CD4-positive, alpha-beta T cell treated with Interleukin-17A for 4 hours (primary cell): ENCODE measurements at regions not wholly inside any gene's neighbourhood (a gene's known extent, or its start where the extent isn't known, plus 50 kb on each side); places are given as distances from the start of the nearest gene placed in this dataset.

Experiments used
- DNase-seq: peaks from one replicate; pipeline ENCODE4 v3.0.0-alpha.2; 2020; ENCODE audit warnings: mixed read lengths

DNA sequence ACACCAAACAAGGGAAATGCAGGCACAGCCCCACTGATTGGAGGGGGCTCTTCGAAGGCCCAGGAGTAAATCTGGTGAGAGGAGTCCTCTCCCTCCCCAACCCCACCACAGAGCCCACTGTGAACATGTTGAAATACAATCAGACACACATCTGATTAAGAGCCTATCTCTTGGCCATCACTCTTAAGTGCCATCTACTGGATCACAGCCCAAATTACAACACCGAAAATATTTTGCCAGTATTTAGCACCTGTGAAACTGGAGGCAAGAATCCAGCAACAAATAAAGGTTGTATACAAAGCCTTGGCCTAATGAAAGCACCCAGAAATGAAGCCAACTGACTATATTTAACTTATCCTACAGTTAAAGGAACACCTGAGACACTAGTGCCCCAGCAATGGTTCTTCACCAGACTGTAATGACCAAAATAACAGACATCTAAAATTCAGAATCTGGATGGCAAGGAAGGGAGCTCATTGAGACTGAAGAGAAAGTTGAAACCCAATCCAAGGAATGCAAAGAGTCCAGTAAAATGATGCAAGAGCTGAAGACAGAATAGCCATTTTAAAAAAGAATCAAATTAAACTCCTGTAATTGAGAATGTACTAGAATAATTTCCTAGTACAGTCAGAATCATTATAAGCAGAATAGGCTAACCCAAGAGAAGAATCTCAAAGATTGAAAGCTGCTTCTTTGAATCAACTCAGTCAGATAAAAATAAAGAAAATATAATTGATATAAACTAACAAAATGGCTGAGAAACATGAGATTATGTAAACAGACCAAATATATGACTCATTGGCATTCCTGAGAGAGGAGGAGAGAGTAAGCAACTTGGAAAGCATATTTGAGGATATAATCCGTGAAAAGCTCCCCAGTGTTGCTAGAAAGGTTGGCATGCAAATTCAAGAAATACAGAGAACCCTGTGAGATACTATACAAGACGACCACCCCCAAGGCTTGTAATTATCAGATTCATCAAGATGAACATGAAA lies 1117.0 kb downstream of the FLRT2 start:
- no peak for DNase-seq

DNA sequence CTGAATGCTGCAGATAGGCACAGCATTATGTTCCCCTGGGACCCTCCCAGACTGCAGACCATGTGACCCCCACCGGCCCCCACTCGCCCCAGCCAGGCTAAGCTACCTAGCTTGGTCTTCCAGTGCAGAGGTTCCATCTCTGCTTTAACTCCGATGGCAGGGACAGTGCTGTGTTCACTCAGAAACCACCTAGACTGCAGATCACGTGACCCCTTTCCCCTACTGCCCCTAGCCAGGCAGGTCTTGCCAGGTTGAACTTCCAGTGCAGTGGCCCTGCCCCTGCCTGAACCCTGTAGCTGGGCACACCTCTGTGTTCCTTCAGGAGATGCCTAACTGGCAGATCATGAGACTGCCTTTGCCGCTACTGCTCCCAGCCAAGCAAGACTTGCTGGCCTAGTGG lies 1116.2 kb downstream of the FLRT2 start:
- DNase-seq: no peak

DNA sequence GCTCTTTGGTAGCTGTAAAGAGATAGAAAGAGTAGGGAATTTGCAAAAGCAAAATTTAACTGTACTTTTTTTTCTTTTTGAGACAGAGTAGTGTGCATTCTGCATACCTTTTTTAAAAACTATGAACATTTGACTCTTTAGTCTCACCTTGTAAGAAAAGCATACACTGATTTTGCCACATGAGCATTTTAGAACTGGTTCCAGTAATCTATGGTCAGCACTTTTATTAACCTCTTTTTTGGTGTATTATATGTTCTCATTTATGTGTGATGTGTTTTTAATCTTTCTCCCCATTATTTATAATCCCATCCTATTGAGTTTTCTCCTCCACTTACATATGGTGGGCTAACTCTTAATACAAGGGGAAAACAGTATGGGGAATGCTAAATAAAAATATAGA lies 1111.4 kb downstream of the FLRT2 start:
- no peak for DNase-seq

DNA sequence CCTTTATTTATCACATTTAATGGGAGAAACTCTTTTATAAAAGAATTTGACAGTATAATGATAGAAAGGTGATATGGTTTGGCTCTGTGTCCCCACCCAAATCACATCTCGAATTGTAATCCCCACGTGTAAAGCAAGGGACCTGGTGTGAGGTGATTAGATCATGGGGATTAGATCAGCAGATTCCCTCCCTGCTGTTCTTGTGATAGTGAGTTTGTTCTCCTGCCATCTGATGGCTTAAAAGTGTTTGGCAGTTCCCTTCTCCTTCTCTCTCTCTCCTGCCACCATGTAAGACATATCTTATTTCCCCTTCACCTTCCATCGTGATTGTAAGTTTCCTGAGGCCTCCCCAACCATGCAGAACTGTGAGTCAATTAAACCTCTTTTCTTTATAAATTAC lies 1110.3 kb downstream of the FLRT2 start:
- DNase-seq: no peak

DNA sequence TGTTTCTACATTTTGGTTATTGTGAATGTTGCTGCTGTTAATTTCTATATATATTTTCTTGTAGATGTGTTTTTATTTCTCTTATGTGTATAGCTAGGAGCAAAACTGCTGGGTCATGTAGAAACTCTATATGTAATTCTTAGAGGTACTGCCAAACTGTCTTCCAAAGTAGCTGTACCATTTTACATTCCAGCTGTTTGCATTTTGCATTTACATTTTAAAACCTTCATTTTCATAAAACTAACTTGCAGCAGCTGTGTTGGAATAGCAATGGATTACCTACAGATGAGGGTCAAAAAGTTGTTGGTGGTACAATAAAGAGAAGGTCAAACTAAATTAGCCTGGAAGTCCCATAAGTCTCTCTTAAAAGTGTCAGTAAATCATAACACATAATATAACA lies 1109.7 kb downstream of the FLRT2 start:
- DNase-seq: no peak

DNA sequence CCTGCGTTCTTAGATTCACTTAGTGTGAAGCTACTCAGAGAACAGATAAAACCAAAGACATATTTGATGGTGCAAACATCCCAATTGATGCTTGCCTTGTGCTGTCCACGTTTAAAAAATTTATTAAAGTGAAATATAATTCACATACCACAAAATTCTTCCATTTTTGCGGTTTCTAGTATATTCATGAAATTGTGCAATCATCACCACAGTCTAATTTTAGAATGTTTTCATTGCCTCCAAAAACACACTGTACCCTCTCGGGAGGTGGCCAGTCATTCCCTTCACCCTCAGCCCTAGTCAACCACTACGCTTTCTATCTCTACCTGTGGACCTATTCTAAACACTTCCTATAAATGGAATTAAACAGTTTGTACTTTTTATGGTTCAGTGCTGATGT lies 1109.2 kb downstream of the FLRT2 start:
- DNase-seq: no peak

DNA sequence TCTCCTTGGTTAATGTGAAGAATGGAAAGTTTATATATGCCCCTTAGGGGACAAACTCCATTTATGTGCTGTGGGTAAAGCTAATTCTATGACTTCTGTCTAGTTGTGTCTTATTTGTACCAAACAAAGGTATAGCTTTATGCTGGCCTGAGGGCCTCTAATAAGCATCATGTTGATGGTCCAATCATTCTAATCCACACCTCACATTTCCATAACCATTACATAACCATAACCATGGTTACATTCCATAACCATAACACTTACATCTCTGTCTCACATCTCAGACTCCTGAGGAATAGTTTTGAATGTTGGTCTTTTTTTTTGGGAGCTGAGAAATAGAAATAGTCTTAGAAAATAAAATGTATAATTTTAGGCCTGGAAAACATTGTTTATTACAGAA lies 1097.1 kb downstream of the FLRT2 start:
- no peak for DNase-seq

DNA sequence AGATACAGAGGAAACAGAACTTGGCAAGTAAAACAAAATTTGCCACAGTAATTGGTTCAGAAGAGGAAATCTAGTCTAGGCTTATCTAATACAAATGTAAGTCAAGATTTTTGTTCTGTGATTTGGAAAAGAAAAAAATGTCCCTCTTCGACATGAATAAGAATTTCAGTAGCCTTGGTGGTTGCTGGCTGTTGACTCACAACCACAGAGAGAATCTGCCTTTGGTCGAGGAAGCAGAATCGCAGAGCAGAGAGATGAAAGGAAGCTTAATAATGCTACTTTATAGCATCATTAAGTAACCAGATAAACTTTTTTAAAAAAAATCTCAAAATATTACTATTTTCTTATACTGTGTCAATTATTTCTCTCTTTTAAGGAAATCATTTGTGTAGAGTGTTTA lies 1096.6 kb downstream of the FLRT2 start:
- no peak for DNase-seq

DNA sequence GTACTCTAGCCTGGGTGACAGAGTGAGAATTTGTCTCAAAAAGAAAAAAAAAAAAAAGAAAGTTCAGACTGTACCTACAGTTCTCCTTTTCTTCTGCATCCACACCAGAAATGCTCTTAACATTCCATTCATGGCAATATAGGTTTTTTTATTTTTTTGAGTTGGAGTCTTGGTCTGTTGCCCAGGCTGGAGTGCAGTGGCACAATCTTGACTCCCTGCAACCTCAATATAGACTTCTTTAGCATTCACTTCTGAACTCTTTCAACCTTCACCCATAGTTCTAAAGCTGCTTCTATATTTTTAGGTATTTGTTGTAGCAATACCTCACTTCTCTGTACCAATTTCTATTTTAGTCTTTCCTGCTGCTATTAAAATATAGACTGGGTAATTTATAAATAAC lies 1095.7 kb downstream of the FLRT2 start:
- DNase-seq: no peak

DNA sequence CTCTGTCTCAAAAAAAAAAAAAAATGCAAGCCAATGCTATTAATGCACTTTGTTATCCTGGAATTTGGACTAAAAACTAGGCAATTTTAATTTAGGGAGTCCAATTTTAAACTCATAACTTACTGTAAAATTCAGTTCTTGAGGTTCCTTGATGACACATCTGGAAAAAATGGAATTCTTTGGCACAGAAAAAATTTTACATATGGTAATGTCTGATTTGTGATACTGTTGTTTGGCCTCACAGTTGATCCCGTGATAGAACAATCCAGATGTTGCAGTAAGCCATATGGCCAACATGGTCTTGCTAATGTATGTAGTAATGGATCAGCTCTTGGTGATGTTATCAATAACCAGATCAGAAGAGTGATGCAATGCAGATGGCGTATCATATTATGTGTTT lies 1089.8 kb downstream of the FLRT2 start:
- no peak for DNase-seq

DNA sequence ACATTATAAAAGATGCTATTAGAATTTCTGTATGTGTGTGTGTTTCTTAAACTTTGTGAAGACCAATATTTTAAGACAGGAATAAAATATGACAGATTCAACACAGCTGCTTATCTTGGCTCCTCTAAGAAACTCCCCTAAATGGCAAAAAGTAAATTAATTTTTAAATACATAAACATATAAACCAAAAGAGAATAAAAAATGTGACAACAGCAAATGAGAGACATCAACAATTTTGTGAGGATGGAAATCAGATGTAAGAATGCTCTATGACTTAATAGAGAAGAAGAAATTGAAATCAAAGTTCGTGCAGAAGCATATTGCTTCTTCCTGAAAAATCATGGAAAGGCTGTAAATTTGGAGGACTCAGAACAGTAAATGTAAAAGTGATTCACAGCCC lies 1083.8 kb downstream of the FLRT2 start:
- no peak for DNase-seq

DNA sequence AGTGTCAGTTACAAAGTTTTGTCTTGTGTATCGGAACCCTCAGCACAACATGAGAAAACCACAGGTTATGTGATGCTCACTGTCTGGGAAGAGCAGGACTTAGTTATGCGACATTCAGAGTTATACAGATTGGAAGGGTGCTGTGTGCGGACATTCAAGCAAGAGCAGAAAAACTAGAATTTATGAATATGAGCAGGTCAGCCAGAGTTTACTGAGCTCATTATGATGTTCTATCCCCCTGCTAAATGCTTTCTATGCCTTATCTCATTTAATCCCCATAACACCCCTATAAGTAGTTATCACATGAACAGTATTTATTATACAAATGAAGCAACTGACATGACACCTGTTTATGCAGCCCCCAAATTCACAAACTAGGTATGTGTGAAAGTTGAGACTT lies 1083.2 kb downstream of the FLRT2 start:
- no peak for DNase-seq

DNA sequence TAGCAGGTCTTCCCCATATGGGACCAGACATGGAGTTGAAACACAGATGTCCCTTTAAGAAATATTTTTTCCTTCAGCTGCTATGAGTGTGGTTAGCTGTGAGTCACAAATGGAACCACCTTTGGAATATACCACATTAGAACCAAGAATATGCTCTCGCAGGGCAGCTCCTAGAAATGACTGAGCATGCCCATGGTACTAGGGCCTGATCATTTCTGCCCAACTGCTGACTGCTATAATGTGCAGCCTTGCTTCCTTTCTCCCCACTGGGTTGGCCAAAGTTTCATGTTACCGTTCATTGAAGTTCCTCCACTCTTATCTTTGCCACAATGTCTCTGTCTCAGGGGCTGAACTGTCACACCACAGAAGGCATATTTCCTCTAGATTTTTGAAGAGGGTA lies 1074.6 kb downstream of the FLRT2 start:
- no peak for DNase-seq

DNA sequence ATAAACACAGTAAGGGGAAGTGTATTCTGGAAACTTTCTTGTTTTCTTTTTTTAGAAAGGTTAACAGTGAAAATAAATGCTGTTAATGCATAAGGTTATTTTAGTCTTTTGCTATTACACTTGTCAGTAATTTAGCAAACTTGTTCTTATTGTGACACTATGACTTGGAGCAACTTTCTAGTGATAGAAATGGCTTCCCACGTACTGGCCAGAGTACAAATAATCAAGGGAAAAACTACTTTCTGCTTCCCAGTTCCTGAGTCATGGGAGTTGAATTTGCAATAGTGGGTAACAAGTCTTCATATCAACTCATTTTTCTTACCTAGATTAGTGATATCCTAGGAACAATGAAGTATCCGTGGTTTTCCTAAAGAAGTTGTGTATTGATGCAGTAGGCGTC lies 1072.3 kb downstream of the FLRT2 start:
- no peak for DNase-seq

DNA sequence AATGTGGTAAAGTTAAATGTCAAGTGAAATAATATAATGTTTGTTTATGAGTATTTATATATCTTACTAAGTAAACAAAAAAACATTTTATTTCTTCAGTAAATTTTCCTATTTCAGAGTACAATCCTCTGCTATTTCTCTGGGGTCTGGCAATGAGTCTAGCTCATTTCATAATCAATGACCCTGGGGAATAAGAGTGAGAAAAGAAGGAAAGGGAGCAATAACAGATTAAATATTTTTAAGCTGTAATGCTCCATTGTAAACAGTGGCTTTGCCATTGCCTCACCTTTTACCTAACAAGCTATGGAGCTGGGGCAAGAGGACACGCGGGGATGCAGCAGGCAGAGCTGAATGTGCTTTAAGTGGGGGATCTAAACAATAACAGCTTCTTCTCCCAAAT lies 1071.9 kb downstream of the FLRT2 start:
- no peak for DNase-seq

DNA sequence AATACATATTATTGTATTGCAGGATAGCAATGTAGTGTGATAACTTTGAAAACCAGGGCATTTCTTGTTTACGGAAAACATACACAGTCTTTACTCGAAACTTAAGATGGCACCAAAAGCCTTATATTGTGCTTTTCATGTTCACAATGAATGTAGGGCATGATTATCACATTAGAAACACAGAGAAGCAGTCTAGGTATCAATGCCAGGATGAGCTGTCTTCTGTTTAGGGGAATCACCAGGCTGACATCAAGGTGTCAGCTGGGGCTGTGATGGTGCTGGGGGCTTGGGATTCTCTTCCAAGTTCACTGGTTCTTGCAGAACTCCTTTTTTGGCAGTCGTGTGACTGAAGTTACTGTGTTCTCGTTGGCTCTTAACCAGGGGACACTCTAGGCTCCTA lies 1067.3 kb downstream of the FLRT2 start:
- no peak for DNase-seq

DNA sequence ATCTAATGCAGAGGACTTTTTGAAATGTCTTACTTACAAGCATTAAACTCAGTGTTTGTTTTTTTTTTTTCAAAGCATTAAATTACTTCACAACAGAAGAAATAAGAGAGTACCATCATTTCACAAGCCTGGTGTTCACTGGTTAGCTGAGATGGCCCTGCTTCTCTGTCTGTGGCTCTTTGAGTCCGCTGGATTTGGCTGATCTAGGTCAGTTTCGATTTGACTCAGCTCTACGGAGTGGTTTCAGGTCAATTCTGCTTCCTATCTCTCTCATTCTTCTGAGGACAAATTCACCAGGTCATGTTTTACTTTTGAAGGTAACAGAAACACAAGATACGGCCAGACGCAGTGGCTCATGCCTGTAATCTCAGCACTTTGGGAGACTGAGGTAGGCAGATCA lies 1066.1 kb downstream of the FLRT2 start:
- no peak for DNase-seq

DNA sequence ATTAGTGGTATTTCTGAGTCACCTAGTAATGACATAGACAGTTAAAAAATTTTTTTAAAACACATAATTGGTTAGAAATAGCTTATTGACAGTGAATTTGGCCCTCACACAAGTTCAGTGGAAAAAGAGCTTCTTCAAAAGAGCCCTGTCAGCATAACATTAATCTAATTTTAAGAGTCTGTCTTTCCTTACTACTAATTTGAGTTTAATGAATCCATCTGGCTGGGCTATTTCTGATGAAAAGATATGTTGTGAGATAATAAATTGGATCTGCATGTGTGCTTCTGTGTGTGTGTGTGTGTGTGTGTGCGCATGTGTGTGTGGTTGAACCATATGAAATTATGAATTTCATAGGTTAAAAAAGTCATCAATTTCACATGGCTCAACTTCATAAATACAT lies 1045.2 kb downstream of the FLRT2 start:
- DNase-seq: no peak

DNA sequence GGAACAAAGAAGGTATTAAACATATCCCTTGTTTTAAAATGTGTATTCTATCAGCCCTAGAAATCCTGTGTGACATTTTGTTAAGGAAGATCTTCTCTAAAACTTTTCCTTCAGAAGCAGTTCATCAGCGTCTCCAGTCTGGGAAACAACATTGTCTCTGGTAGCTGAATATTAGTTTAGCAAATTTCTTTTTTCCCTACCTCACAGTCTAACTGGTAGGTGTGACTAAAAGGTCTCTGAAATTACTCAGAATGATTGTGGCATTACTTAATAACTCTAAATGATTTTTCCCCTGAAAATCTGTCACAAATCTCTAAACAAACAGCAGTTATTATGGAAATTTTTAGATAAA lies 1044.8 kb downstream of the FLRT2 start:
- no peak for DNase-seq

DNA sequence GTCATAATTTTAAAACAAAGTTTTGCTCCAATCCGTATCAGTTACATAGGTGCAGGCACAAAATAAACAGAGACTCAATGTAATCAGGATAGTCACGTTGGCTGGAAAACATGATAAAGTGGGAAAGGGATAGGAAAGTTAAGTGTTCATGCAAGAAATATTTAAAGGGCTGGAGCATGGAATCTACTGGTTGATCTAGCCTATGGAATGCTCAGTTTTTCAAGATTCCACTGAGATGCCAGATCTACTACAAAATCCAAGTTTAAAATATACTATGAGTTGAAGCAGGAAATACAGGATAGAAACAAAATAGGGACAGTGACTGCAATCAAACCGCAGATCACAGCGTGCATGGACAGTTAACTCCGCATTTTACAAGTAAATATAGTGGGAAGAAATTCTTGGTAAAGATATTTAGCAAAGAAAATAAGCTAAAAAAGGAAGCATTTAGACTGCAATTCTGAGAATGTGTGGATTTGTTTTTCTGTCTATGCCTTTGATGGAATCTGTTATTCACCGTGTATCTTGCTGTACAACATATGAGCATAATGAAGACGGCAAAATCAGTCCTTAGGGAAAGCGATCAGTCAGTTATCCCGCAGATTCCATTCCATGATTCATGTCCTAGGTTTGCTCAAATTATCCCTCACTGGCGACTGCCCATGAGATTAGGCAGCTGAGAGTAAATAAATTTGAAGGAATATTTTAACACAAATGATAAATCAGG lies 1044.3 kb downstream of the FLRT2 start:
- DNase-seq: no peak

DNA sequence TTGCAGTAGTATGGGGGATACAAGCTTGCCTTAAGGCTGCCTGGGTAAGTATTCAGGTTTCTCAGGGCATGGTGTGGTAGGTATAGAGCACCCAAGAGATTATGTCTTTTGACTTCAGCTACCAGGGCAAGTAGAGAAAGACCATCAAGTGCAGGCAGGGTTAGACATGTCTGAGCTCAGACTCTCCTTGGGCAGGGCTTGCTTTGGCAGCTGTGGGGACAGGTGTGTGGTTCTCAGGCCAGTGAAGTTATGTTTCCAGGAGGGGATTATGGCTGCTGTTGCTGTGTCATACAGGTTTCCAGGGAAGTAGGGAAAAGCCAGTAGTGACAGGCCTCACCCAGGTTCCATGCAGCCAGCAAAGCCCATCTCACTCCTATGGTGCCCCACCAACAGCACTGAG lies 1040.4 kb downstream of the FLRT2 start:
- no peak for DNase-seq

DNA sequence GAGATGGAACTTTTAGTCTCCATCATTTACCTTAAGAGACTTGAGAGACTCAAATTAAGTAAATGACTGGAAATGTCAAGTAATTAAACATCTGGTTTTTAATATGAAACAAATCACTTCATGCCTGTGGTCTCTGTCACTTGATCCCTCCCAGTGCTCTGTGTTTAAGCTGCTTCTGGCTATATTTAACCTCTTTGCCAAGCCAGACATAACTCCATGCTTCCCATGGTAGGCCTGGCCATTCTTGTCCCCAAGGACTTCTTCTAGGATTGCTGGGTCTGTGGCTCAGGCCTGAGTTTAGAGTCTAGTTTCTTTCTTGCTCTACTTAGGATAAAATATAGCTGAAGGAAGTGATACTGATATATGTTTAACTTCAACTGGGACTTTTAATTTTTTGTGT lies 1013.6 kb downstream of the FLRT2 start:
- DNase-seq: no peak

DNA sequence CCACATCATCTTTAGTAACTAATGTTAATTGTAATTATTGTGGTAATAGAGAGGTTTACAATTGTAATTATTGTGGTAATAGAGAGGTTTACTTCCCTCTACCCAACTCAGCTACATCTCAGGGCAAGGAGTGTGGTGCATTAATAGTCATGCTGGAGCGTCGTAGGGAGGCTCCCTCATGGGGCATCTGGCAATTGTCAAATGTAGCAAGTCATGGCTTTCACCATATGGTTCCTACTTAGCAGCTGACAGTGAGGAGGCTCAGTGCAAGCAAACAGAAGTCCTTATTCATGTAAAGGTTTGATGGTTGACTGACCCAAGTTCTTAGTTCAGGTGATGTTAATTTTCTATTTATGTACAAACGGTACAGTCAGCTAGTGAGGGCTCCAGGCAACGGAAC lies 1012.0 kb downstream of the FLRT2 start:
- DNase-seq: no peak

DNA sequence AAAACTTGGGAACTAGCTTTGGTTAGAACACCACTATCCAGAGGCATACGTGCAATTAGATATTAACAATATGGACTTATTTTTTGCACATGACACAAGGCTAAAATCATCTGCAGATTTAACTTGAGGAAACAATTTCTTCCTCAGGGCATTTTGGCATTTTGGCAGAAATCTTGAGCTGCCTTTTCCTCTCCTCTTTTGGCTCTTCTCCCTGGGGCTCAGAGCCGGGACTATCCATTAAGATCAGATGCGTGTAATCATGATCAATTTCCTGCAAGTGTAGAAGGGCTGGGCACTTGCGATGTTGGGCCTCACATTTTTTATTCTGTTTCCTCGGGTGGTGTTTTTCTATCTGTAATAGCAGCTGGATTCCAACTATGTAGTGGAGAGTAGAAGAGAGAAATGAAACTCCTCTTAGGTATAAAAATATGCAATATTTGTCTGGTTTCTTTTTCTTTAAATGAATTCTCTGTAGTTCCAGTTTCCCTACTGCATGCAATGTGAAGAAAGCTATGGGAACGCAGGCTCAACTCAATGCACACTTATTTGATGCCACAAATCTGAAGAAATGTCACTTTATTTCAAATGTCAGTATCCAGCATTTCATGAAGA lies 1010.8 kb downstream of the FLRT2 start:
- DNase-seq: no peak
